NCI-H460 (cell line): ENCODE measurements at regions not wholly inside any gene's neighbourhood (a gene's known extent, or its start where the extent isn't known, plus 50 kb on each side); places are given as distances from the start of the nearest gene placed in this dataset.
A peak's percentile ranks its signal among the peaks of the same experiment; 100 is the strongest.

Experiments used
- DNase-seq: peaks from one replicate; pipeline ENCODE4 v3.0.0-alpha.2; 2016; ENCODE audit warnings: low read depth; ENCODE audit errors: extremely low read depth

DNA sequence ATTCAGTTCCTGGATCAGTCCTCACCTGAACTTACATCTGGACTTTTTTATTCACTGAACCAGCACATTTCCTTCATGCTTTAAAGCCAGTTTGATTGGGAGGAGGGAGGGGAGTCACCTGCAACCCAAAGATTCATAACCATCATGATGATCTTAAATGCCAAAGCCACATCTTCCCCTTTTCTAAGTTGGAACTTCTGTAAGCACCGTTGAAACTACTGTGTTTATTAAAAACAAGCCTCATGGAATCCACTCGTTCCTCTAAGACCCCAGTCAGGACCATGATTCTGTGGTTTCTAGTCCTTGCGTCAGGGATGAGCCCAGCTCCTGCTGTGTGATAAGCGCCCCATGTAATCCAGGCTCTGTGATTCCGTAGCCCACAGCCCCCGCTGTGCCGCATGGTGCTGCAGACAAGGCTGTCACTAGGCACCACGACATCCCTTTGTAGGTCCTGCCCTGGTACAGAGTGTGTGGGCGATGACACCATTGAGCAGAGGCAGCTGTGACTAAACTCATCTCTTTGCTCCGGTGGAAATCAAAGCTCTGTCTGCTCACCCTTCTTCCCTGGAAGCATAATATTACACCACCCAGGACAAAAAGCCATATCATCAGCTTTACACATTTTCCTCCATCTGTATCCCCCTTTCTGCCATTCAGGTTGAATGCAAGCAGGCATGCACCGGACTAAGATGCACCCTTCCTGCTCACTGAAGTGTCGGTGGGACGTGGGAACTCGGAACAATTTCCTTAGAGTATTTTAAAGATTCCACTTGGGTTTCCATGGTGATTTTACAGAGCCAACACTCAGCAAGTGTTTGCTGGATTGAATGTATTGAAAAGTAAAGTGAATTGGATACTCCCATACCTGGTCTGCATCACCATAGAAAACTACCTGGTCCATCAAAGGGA, 132.0 kb upstream of the FSTL4 start:
- DNase-seq, result no peak

DNA sequence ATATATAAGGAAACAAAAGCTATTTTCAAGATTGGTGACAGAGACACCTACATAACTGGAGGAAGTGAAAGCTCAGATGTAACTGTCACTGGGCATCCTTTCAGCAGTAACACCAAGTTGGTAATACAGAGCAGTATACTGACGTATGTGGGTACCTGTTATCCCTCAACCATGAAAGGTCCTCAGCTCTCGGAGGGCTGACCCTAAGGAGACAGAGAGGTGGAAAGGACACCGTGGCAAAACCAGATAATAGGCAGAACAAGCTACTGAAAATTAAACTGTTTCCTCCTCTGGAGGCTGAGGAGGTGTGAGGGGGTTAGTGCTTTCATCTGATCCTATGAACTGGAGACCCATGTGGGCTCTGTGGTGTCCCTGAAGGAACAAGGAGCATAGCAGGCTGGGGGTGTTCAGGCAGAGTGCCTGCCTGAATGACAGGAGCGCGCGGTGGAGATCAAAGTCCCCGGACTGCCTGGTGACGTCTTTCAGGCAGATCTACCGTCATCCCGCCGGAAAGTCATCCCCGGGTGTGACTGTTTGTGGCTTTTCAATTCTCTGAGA, 130.2 kb upstream of the FSTL4 start:
- DNase-seq, result peak; percentile 87

DNA sequence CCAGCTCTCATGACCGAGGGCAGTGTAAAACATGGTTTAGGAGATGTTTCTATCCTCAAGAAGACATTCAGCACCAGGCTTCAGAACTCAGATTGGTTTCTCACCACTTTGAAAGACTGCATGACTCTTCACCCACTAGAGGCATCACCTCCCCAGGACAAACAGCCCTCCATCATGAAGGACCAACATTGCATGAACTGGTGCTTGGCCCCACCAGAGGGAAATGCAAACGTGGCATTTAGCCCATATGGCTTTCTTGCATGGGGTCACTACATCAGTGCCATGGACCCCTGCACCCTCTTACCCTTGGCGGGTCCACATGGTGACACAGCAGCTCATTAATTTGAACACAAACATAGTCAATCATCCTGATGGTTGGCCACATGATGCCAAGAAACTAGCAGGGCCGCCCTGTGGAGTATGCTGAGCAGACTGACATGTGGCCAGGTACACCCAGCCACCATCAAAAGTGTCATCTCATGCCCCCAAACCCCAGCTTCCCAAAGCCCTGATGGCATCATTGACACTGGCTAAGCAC, 129.5 kb upstream of the FSTL4 start:
- DNase-seq, result no peak

DNA sequence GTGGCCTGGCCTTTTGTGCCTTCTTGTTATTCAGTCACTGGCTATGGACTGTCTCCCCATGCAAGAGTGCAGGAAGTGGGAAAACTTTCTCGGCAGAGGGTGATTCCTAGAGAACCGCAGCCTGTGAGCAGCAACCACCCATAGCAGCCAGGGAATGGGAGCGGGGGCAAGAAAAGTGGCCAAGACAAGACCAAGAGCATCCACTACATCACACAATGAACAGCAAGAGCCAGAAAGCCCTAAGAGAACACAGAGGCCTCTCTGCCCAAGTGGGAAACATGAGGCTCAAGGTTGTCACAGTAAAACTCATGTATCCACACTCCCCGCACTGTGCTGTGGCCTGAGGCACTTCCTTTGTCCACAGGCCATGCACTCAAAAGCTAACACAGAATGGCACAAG, 129.1 kb upstream of the FSTL4 start:
- no peak for DNase-seq

DNA sequence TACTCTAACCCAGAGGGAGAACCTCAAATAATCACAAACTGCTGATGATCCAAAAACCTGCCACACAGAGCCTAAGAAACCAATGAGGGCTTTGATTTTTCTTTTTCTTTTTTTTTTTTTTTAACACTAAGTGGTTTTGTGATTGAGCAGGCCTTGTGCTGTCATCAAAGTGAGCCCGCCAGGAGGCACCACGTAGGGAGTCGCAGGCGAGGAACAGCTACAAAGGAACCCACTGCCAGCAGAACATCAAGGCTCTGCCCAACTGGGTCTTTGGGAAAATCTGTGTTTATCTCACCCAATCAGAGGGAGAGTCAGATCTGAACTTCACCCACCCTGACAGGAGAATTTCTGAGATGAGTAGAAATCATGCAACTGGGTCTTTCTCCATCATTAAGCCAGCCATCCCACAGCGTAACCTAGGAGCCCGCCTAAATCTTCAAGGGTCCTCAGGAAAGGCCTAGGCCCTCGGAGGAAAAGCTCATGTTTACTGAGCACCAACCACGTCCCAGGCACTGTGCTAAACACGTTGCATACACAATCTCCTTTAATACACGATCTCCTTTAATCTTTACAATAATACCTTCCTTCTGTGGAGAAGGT, 126.9 kb upstream of the FSTL4 start:
- DNase-seq, result no peak

DNA sequence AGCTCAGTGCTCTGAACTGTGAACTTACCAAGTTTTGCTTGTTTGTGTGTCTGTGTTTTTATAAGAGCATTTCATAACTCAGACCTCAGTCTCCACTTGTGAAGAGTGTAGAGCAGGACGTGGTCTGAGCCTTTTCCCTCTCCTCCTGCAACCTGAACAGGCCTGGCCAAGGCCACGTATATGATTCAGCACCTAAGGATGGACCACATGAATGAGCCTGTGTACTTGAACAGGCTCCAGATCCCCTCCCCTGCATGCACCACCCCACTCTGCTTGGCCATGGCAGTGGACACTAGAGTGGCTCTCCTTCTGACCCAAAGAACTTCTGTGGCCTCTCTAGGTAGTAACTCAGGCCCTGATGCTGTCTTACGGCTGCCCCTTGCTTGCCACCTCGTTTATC, 125.9 kb upstream of the FSTL4 start:
- no peak for DNase-seq

DNA sequence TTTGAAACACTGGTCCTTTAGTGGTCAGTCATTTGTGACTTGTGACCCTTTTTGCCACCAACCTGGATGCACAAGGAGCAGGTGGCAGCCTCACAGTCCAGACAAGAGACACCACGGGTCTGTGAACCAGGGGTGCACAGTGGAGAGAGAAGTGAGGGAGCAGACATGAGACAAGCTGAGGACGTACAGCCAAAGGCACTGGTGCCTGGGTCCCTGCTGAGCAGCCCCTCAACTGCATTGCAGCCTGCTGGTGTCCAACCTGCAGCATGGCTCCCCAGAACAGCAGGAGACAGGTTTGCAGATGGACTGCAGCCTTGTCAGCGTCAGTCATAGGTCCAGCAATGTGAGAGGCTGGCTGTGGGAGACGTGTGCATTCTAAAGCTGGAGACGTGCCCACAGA, 124.2 kb upstream of the FSTL4 start:
- no peak for DNase-seq

DNA sequence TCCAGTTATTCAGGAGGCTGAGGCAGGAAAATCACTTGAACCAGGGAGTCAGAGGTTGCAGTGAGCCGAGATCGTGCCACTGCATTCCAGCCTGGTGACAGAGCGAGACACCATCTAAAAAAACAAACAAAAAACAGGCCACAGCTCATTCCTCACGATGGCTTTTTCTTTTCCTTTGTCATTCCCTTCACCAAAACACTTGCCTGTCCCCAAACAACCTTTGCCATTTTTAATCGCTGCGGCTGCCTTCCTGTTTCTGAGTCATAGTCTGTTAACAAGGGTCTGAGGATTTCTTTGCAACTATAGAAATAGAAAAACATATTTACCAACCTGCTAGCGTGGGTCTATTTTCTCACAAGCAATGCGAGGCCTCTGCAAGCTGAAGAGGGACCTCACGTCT, 123.0 kb upstream of the FSTL4 start:
- DNase-seq, result peak; percentile 70

DNA sequence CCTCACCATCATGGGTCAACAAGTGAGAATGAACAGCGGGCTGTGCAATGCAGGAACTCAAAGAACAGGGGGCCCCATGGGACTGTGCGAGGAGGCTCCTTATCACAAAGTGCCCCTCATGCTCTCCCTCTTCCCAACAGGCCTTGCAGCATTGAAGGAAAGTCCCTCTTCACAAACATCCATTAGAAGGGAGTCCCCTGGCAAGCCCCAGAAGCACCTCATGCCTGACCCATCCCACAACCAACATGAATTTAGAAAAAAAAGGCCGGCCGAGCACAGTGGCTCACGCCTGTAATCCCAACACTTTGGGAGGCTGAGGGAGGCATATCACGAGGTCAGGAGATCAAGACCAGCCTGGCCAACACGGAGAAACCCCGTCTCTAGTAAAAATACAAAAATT, 122.6 kb upstream of the FSTL4 start:
- DNase-seq, result no peak

DNA sequence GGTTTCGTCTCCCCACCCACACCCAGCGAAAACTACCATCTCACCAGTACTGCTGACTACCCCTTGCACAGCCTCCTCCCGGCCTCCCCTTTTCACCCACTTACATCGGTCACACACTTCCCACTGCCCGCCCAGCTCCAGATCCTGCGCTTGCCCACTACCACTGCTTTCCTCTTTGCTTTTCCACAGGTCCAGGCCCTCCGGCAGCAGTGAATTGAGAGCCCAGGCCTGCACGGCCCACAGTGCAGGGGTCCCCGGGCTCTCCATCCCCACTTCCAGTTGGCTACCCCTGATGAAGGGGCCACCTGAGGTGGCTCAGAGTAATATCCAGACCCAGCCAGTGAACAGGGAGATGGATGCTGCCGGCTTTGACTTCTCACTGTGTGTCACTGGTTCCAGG, 120.2 kb upstream of the FSTL4 start:
- DNase-seq, result no peak

DNA sequence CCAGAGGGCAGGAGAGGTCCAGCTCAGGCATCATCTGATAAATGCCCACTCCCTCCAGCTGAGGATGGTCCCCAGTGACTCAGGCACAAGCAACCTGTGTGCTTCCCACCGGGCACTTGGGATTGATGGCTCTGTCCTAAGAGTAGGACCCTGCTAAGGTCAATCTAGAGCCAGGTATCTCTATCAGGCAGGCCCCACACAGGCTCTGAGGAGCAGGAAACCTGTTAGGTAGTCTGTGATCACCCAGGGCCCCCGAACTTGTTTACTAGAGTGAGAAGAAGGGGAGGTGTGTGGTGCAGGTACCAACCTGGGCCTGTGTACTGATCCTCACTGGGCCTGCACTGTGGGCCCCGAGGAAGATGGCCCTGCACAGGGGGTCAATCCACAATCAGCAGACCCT, 119.6 kb upstream of the FSTL4 start:
- no peak for DNase-seq

DNA sequence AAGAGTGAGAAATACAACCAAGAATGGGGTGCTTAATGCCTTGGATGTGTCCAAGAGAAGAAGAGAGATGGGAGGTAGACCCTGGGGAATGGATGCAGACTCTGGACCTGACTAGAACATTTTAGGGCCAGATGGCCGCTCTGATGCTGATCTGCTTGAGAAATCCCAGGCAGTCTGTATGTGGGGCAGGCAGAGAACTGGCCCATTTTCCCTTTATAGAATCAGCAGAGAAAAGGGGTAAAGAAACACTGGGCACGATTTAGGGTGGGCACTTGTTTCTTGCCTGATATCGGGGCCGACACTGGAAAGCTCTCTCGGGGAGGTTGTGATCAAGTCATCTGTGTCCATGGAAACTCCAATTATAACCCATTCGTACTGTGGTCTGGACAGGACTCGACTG, 118.5 kb upstream of the FSTL4 start:
- DNase-seq, result no peak

DNA sequence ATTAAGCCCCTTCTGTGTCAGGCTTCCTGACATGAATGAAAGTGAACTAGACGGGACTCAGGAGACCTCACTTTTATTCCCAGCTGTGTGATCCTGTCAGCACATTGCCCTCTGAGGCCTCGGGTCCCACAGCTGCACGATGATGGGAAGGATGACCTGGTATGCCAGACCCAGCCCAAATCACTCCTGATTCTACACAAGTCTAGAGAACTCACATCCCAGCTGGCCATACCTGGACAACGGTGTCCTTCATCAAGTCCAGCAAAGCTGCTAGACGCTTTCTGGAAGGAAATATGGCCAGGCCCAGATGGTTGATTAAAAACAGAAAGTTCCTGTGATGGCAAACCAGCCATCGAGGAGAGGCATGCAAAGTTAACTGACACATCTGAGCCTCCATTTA, 118.0 kb upstream of the FSTL4 start:
- no peak for DNase-seq

DNA sequence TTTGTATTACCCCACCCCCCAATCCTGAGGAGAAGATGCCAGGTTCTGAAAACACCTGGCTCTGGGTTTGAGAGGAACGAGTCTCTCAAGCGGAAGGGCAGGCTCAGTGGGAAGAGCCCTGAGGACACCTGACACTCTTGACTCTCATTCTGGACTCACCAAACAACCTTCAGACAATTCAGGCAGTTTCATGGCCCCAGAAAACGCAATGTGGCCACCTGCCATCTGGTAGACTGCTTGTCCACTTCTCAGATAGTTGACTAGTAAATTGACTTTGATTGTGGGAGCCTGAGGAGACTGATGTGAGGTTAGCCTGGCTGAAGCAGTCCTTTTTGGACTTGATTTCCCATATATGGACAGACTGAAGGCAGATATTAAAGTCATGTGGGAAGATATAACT, 117.5 kb upstream of the FSTL4 start:
- no peak for DNase-seq

DNA sequence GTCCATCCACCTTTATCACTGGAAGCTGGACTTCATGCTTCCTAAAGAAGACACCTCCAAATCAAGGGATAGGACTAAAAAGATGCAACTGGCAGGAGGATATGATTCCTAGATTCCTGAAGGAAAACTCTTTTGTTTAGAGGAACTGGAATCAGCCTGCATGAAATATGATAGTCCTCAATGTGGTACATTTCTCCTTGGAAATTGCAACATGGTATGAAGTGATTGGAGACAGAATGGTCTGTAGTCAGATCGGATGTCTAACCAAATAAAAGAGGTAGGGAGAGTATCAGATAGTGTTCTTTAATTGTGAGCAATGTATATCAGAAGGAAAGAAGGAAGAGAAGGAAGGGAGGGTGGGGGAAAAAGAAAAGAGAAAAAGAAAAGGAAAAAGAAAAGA, 116.1 kb upstream of the FSTL4 start:
- DNase-seq, result no peak

DNA sequence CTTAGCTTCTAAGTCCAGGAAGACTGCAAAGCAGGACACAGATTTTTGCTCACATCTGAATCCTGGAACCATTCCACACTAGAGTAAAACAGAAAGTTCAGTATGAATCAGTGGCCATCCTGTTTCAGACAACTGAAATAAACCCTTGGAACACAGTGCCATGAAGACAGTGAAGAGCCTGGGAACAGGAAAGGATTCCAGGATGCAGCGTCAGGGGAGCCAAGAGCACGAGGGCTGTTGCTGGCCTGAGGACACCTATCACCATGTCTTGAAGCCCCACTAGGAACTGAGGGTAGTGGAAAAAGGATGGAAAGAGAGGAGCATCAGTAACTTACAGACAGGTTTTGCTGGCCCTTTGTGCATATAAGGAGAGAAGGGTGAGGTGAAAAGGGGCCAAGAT, 115.3 kb upstream of the FSTL4 start:
- DNase-seq, result no peak

DNA sequence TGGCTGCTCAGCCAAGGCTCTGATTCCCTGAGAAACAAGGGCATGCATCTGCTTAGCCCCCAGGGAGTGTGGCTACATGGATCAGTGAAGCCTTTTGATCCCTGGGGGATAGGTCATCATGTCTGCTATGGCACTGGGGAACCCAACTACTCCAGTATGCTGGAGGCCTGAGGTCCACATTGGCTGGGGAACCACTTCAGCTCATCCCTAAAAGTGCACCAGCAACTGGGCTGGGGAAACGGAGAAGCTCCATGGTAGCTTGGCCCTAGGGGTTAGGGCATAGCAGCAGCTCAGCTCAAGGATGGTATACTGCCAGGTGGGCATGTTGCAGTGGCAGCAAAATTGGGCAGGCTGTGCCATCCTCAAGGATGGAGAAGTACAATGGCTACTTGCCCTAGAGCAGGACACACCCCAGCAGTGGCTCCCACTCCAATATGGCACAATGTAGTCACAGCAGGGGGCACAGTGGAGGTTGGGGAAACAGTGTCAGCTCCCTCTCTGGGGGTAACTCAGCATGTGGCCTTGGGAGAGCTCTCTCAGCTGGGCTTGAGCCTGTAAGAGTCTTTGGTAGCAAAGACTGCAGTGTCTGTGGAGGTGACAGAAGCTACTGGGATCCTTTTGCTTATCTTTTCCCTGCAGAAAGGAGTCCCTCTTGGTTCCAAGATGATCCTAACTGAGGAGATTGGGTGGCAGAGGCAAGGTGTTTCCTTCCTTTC, 111.5 kb upstream of the FSTL4 start:
- no peak for DNase-seq

DNA sequence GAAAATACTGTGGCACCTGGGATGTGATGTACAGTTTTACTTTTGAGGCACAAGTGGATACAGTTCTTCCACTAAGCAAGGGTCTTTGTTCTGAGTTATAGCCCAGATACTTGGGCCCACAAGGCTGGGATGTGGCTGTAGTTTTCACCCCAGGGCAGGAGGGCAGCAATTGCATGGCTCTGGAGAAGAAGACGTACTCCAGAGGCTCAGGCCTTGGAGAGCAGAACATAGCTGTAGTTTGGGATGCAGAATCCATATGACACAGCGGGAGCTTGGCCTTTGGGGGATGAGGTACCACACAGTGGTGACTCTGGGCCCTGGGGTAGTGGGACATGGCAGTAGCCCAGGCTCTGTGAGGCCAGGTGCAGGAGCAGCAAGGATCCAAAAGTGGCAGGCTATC, 110.8 kb upstream of the FSTL4 start:
- no peak for DNase-seq

DNA sequence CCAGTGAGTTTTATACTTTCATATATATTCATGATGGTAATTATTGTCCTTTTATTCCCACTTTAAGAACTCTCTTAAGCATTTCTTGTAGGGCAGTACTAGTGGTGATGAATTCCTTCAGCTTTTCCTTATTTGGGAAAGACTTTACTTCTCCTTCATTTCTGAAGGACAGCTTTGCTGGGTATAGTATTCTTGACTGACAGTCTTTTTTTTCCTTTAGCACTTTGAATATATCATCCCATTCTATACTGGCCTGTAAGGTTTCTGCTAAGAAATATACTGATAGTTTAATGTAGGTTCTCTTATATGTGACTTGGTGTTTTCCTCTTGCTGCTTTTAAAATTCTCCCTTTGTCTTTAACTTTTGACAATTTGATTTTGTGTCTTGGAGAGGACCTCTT, 109.0 kb upstream of the FSTL4 start:
- no peak for DNase-seq

DNA sequence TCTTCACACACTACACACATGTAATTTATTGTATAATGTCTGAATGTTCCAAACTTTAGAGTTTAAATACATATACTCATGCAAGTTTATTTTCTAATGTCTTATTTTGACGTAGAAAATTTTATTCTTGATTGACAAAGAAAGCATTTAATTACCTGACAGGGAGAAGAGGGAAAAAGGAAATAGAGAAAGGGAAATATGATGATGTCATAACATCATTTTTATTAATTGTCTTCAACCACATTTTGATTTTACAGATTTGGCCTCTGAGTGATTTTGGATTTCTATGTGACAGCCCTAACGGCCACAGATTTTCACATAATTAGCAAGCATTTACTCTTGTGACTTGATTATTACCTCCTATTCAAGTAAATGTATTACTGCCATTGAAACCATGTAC, 106.1 kb upstream of the FSTL4 start:
- DNase-seq, result no peak

DNA sequence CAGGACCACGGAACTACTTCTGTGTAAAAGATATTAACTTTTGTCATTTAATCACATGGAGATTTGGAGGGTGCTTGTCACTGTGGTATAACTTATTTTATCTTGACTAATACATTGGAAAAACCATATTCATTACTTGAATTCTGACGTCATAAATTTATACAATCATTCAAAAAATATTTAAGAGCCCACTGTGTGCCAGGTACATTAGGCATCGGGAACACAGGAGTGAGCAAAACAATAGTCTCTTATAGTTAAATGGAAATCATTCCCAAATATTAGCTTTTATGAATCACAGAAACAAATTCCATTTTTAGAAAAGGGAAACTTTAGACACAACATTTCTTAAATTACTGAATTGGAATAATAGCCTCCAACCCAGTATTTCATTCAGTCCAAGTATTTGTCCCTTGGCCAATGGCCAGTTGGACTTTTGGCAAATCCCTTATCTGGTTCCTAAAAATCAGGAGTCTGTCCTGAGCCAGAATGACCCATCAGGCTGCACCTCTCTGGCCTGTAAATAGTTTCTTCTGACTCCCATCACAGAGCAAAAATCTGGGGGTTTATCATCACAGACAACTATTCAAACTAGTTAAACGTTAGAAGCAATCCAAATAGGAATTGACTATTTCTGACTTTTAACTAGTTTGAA, 104.3 kb upstream of the FSTL4 start:
- no peak for DNase-seq
